Upper lobe of left lung (tissue), 6 donors: ENCODE measurements at regions not wholly inside any gene's neighbourhood (a gene's known extent, or its start where the extent isn't known, plus 50 kb on each side); places are given as distances from the start of the nearest gene placed in this dataset.

Experiments
- ATAC-seq, 2 donors: fragments of 200-7000 bp; cut with Tn5 transposase; one replicate each; pipeline ENCODE4 v1.9.1; 2022; ENCODE audit warnings: mild to moderate bottlenecking in 2 of 2, moderate library complexity in 2 of 2; ENCODE audit not compliant: low FRiP score in 2 of 2
- DNase-seq, 2 donors: peaks; one replicate each; pipeline ENCODE4 v3.0.0-alpha.2; 2019 to 2020
- H3K27ac ChIP-seq, 4 donors: fragments of 200-600 bp; sonication (generic); one replicate each; pipeline ENCODE4 v1.5.1; 2016 to 2019
- H3K27me3 ChIP-seq, 4 donors: fragments of 200-600 bp; sonication (generic); one replicate each; pipeline ENCODE4 v1.5.1; 2017 to 2019
- H3K36me3 ChIP-seq, 4 donors: fragments of 200-600 bp; sonication (generic); one replicate each; pipeline ENCODE4 v1.5.1; 2016 to 2019
- H3K4me1 ChIP-seq, 4 donors: fragments of 200-600 bp; sonication (generic); one replicate each; pipeline ENCODE4 v1.5.1; 2018 to 2019
- H3K4me3 ChIP-seq, 4 donors: fragments of 200-600 bp; sonication (generic); one replicate each; pipeline ENCODE4 v1.5.1; 2017 to 2019; ENCODE audit warnings: mild to moderate bottlenecking in 2 of 4, moderate library complexity in 1 of 4
- H3K9me3 ChIP-seq, 4 donors: fragments of 200-600 bp; sonication (generic); one replicate each; pipeline ENCODE4 v1.5.1; 2018 to 2019
- EP300 ChIP-seq, 4 donors: sonication (generic); formaldehyde crosslinking; IDR thresholded peaks; one replicate each; pipeline ENCODE4 v1.5.1; 2017; ENCODE audit warnings: antibody characterized with exemption in 4 of 4, control low read depth in 2 of 4
- POLR2A ChIP-seq, 4 donors: fragments of 450-650 bp; IDR thresholded peaks; one replicate each; pipeline ENCODE4 v1.5.1; 2016 to 2017; ENCODE audit warnings: antibody characterized with exemption in 4 of 4, mild to moderate bottlenecking in 2 of 4
- POLR2AphosphoS5 ChIP-seq, 2 donors: sonication (generic); formaldehyde crosslinking; IDR thresholded peaks; one replicate each; pipeline ENCODE4 v1.5.1; 2017; ENCODE audit warnings: antibody characterized with exemption in 2 of 2
- WGBS, 2 donors: methylation state at CpG; one replicate each; pipeline ENCODE4 v1.1.5; 2017 to 2018; 5-methylcytosine and 5-hydroxymethylcytosine counted together
- TF ChIP-seq, protein P1 (sequence below), 6 experiments: fragments of 450-650 bp in 4 of 6; fragments of 200-600 bp in 2 of 6; sonication (generic) in 2 of 6; IDR thresholded peaks; one replicate each; pipeline ENCODE4 v1.5.1; 2016 to 2019; ENCODE audit warnings: antibody characterized with exemption in 6 of 6
- donor health status: DM: no; HTN: no; CAD: no; lungs with moderate emphysema.
- donor health status: DM: no; HTN: yes; CAD: no; lungs with severe emphysema.

DNA sequence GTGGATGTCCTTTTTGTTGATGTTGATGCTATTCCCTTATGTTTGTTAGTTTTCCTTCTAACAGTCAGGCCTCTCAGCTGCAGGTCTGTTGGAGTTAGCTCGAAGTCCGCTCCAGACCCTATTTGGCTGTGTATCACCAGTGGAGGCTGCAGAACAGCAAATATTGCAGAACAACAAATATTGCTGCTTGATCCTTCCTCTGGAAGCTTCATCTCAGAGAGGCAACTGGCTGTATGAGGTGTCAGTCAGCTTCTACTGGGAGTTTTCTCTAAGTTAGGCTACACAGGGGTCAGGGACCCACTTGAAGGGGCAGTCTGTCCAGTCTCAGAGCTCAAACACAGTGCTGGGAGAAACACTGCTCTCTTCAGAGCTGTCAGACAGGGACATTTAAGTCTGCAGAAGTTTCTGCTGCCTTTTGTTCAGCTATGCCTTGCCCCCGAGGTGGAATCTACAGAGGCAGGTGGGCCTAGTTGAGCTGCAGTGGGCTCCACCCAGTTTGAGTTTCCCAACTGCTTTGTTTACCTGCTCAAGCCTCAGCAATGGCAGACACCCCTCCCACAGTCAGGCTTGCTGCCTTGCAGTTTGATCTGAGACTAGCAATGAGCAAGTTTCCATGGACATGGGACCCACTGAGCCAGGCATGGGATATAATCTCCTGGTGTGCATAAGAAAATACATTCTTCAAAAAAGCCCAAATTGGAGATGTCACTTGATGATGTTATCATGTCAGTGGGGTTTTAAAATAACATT is 99.5 kb downstream of the KDM5D start:
- Histone ChIP-seq H3K9me3 (no peaks in the 10 kb centered on the region), H3K36me3 (no peaks in the 10 kb centered on the region), H3K27ac (no peak overlapping the region), H3K4me1 (no peaks in the 10 kb centered on the region), H3K27me3 (no peaks in the 10 kb centered on the region), H3K4me3 (no peak overlapping the region)
- WGBS, 2 donors: 85% methylated on average over 2 of the region's 3 CpGs; no CpG with 5 or more reads in 1 of the 2 donors
- no peak for TF ChIP-seq POLR2A (IDR thresholded peaks at IDR 0.05)
- no peak for TF ChIP-seq EP300 (IDR thresholded peaks at IDR 0.05)
- TF ChIP-seq POLR2AphosphoS5 (IDR thresholded peaks at IDR 0.05): no peak
- TF ChIP-seq, protein P1, sequence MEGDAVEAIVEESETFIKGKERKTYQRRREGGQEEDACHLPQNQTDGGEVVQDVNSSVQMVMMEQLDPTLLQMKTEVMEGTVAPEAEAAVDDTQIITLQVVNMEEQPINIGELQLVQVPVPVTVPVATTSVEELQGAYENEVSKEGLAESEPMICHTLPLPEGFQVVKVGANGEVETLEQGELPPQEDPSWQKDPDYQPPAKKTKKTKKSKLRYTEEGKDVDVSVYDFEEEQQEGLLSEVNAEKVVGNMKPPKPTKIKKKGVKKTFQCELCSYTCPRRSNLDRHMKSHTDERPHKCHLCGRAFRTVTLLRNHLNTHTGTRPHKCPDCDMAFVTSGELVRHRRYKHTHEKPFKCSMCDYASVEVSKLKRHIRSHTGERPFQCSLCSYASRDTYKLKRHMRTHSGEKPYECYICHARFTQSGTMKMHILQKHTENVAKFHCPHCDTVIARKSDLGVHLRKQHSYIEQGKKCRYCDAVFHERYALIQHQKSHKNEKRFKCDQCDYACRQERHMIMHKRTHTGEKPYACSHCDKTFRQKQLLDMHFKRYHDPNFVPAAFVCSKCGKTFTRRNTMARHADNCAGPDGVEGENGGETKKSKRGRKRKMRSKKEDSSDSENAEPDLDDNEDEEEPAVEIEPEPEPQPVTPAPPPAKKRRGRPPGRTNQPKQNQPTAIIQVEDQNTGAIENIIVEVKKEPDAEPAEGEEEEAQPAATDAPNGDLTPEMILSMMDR (IDR thresholded peaks at IDR 0.05): no peak
- no peak for DNase-seq
- no peak for ATAC-seq

DNA sequence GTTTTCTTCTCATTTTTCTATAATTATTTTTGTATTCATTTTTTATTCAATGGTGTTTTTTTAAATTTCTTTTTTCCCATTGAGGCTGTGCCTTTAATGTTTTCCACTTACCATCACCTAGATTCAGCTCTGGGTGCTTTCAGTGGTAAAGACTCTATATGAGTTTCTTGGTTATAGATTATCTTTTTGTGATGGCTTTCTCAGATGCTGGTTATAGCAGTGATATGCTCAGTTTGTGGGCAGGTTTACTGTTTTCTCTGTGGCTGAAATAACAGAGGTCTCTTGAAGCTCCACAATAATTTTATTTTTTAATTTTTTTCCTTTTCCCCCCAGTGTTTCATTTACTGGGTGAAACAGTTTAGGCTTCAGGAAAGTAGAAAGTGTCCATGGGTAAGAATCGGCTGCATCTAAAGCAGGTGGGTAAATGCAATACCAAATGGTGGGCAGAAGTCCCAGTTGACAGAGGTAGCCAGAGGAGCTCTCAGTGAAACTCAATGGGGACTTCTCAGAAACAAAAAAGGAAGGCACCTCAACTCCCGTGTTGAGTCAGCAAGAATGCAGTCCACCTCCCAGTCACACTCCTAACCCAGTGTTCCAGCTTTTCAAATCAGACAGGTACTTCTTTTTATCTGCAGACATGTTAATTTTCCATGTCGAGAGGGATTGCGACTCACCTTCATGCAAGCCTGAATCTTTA is 106.7 kb downstream of the KDM5D start:
- Histone ChIP-seq H3K9me3 (no peaks in the 10 kb centered on the region), H3K27ac (no peak overlapping the region), H3K4me1 (no peaks in the 10 kb centered on the region), H3K4me3 (no peak overlapping the region), H3K36me3 (no peaks in the 10 kb centered on the region), H3K27me3 (no peaks in the 10 kb centered on the region)
- no peak for ATAC-seq
- 92% methylated on average over 4 of the region's 4 CpGs; no CpG with 5 or more reads in 1 of the 2 donors for WGBS, 2 donors
- no peak for TF ChIP-seq POLR2A (IDR thresholded peaks at IDR 0.05)
- TF ChIP-seq EP300 (IDR thresholded peaks at IDR 0.05): no peak
- TF ChIP-seq, protein P1 (IDR thresholded peaks at IDR 0.05): no peak
- TF ChIP-seq POLR2AphosphoS5 (IDR thresholded peaks at IDR 0.05): no peak
- no peak for DNase-seq

DNA sequence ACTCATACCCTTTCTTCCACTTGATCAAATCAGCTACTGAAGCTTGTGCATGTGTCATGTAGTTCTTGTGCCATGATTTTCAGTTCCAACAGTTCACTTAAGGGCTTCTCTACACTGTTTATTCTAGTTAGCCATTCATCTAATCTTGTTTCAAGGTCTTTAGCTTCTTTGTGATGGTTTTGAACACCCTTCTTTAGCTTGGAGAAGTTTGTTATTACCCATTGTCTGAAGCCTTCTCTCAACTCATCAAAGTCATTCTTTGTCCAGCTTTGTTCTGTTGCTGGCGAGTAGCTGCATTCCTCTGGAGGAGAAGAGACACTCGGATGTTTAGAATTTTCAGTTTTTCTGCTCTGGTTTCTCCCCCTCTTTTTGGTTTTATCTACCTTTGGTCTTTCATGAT is 115.6 kb downstream of the KDM5D start:
- ATAC-seq (no peak), DNase-seq (no peak)
- H3K36me3 ChIP-seq: no peaks in the 10 kb centered on the region
- no peaks in the 10 kb centered on the region for H3K27me3 ChIP-seq
- 77% methylated on average over 2 of the region's 2 CpGs; no CpG with 5 or more reads in 1 of the 2 donors for WGBS, 2 donors
- H3K9me3 ChIP-seq: no peaks in the 10 kb centered on the region
- no peak overlapping the region for H3K27ac ChIP-seq
- no peak for TF ChIP-seq POLR2A (IDR thresholded peaks at IDR 0.05)
- TF ChIP-seq, protein P1 (IDR thresholded peaks at IDR 0.05): no peak
- TF ChIP-seq POLR2AphosphoS5 (IDR thresholded peaks at IDR 0.05): no peak
- TF ChIP-seq EP300 (IDR thresholded peaks at IDR 0.05): no peak
- H3K4me1 ChIP-seq: no peaks in the 10 kb centered on the region
- H3K4me3 ChIP-seq: no peak overlapping the region

DNA sequence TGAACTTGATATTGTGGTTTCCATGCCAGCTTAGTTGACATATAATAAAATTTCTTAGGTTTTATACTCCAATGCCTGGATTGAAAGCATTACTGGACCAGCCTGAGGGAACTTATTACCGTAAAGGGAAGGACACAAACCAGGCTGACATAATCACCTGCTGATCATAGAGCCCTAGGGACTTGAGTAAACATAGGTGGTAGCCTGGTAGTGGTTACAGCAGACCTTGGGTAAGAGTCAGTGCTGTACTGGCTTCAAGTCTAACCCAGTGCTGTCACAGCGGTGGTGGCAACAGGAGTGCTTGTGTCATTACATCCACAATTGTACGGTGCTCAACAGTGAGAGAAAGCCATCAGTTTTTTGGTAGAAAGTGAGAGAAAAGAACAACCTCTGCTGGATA is 122.1 kb downstream of the KDM5D start:
- TF ChIP-seq, protein P1 (IDR thresholded peaks at IDR 0.05): no peak
- no peak for TF ChIP-seq EP300 (IDR thresholded peaks at IDR 0.05)
- TF ChIP-seq POLR2AphosphoS5 (IDR thresholded peaks at IDR 0.05): no peak
- no peak for TF ChIP-seq POLR2A (IDR thresholded peaks at IDR 0.05)
- WGBS, 2 donors: 87% methylated on average over 2 of the region's 3 CpGs; no CpG with 5 or more reads in 1 of the 2 donors
- Histone ChIP-seq H3K9me3 (no peaks in the 10 kb centered on the region), H3K27ac (no peak overlapping the region), H3K36me3 (no peaks in the 10 kb centered on the region), H3K4me3 (no peak overlapping the region), H3K27me3 (no peaks in the 10 kb centered on the region), H3K4me1 (no peaks in the 10 kb centered on the region)
- ATAC-seq (no peak), DNase-seq (no peak)
